C4-2B (cell line): ENCODE measurements at regions not wholly inside any gene's neighbourhood (a gene's known extent, or its start where the extent isn't known, plus 50 kb on each side); places are given as distances from the start of the nearest gene placed in this dataset.

ENCODE experiments used
- H3K27ac ChIP-seq: fragments of 450-650 bp; 2 replicates; pipeline ENCODE4 v1.5.1; 2017
- CTCF ChIP-seq: fragments of 450-650 bp; conservative IDR thresholded peaks from 2 replicates; pipeline ENCODE4 v1.5.1; 2017; ENCODE audit warnings: mild to moderate bottlenecking
- ZFX ChIP-seq: fragments of 450-650 bp; IDR thresholded peaks from 2 replicates; pipeline ENCODE4 v1.6.1; 2017

- TF ChIP-seq CTCF (no peak), ZFX (no peak)
- no peak overlapping the region for H3K27ac ChIP-seq
Measured at GRCh38 chr14:71698673-71699072, 233.6 kb upstream of the RGS6 start.

GRCh38 chr14:71701990-71702389 lies 230.2 kb upstream of the RGS6 start:
- TF ChIP-seq CTCF = no peak
- TF ChIP-seq ZFX = no peak
- no peak overlapping the region for H3K27ac ChIP-seq

- H3K27ac ChIP-seq = no peak overlapping the region
- TF ChIP-seq CTCF (no peak), ZFX (no peak)
Measured at GRCh38 chr14:71702786-71703185, 229.4 kb upstream of the RGS6 start.

GRCh38 chr14:71703477-71703876 lies 228.8 kb upstream of the RGS6 start:
- no peak overlapping the region for H3K27ac ChIP-seq
- TF ChIP-seq ZFX (no peak), CTCF (no peak)

- no peak overlapping the region for H3K27ac ChIP-seq
Measured at GRCh38 chr14:71704210-71704609, 228.0 kb upstream of the RGS6 start.

GRCh38 chr14:71705460-71705859 lies 226.8 kb upstream of the RGS6 start:
- no peak overlapping the region for H3K27ac ChIP-seq
- TF ChIP-seq CTCF = no peak
- no peak for TF ChIP-seq ZFX

More at GRCh38 chr14:71704210-71704609, 228.0 kb upstream of the RGS6 start:
- TF ChIP-seq ZFX (no peak), CTCF (no peak)

GRCh38 chr14:71709076-71709475 lies 223.2 kb upstream of the RGS6 start:
- TF ChIP-seq ZFX = no peak
- TF ChIP-seq CTCF = no peak
- H3K27ac ChIP-seq = no peak overlapping the region
